ENCODE measurements at regions not wholly inside any gene's neighbourhood (a gene's known extent, or its start where the extent isn't known, plus 50 kb on each side); places are given as distances from the start of the nearest gene placed in this dataset.

DNA sequence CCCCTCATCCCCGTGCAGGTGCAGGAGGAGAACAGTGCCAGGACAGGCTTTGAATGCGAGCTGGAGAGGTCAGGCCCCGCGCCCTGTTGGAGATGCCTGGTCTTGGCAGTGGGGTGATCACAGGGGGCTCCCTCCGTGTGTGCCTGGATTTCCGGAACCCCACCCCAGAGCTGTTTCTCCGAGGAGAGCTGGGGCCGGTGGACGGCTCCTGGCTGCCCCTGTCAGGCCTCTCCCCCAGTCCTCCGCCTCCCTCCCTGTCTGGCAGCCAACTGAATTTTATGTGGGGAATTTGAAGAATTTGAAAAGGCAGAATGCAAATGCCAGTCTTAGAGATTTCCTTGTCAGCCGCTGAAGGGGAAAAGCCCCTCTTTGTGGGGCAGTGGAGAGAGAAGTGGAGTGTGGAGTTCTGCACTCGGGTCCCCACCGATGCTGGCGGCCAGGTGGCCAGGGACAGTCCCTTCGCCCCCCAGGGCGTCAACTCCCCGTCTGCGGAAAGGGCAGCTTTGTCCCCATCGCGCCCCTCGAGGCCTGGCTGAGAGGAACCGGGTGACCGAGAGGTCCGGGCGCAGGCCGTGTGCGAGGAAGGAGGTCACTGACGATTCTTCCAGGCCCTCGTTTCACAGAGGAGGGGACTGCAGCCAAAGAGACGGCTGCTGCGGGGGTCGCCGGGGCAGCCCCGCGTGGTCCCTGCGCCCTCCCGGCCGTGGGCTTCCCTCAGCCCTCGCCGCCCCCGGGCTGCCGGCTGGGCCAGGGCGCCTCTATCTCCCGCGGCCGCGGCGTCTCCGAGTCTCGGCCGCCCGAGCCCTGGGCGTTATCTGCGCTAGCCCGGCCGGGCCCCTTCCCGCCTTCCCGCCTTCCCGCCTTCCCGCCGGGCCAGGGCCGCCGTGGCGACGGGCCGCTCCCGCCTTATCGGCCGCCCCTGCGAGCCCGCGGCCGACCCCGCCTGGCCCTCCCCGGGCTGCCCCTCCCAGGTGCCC lies 56.0 kb upstream of the LCTL start:
- TF ChIP-seq FOXA1 (IDR thresholded peaks at IDR 0.05), result no peak
- no peak for TF ChIP-seq FOXM1 (IDR thresholded peaks at IDR 0.05; ENCODE audit: borderline replicate concordance)
- no peak for TF ChIP-seq CTBP1 (IDR thresholded peaks at IDR 0.05; ENCODE audit: borderline replicate concordance)
- DNase-seq (ENCODE audit: extremely low spot score), result no peak
- ChIA-PET POLR2A (interaction anchor here (1.6 kb wide), 1 partner anchor 80 kb away, joined by 8 read pairs; the partner anchor contains the start of gene SMAD6), CTCF (interaction anchor here (1.0 to 1.3 kb wide), 2 partner anchors 10 to 232 kb away, joined by 3 to 4 read pairs; no protein-coding TSS in a partner anchor)

DNA sequence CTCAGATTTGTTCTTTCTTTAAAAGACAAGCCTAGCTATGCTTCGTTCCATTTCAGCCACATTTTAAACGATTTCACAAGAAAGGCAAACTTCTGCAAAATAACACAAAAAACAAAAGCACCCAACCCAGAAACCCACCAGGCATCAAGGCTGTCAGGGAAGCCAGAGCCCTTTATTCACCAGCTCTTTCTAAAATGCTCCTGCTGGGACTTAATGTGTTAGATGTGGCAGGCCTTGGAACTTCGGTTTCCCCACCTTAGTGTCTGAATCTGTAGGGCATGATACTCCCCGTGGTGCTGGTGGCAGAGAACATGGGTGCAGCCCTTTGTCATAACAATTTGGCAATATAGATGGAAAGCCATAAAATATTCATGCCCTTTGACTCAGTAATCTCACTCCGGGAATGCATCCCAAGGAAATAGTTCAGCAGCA lies 56.8 kb upstream of the LCTL start:
- POLR2A ChIA-PET, result interaction anchor here (1.6 kb wide), 1 partner anchor 79 kb away, joined by 8 read pairs; the partner anchor contains the start of gene SMAD6
- CTCF ChIA-PET, result interaction anchor here (1.0 kb wide), 1 partner anchor 231 kb away, joined by 3 read pairs; no protein-coding TSS in a partner anchor
- TF ChIP-seq LEF1 (IDR thresholded peaks at IDR 0.05; ENCODE audit: borderline replicate concordance) (no peak), FOXM1 (IDR thresholded peaks at IDR 0.05; ENCODE audit: borderline replicate concordance) (no peak), SP1 (IDR thresholded peaks at IDR 0.05) (no peak), ARNT (IDR thresholded peaks at IDR 0.05) (no peak)
- no peak for DNase-seq (ENCODE audit: extremely low spot score)

DNA sequence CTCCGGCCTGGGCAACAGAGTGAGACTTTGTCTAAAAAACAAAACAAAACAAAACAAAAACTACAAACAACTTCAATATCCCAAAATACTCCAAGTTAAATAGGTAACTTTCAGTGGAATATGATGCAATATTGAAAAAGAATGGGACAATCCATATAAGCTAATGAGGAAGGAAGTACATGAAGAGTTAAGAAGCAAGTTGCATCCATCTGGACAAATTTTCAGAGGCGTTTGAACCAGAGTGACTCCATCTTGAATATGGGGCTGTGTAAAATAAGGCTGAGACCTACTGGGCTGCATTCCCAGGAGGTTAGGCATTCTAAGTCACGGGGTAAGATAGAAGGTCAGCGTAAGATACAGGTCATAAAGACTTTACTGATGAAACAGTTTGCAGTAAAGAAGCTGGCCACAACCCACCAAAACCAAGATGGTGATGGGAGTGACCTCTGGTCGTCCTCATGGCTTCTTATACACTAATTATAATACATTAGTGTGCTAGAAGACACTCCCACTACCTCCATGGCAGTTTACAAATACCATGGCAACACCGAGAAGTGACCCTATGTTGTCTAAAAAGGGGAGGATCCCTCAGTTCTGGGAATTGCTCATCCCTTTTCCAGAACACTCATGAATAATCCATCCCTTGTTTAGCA lies 58.1 kb upstream of the LCTL start:
- TF ChIP-seq, protein P1, sequence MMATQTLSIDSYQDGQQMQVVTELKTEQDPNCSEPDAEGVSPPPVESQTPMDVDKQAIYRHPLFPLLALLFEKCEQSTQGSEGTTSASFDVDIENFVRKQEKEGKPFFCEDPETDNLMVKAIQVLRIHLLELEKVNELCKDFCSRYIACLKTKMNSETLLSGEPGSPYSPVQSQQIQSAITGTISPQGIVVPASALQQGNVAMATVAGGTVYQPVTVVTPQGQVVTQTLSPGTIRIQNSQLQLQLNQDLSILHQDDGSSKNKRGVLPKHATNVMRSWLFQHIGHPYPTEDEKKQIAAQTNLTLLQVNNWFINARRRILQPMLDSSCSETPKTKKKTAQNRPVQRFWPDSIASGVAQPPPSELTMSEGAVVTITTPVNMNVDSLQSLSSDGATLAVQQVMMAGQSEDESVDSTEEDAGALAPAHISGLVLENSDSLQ (IDR thresholded peaks at IDR 0.05), result no peak
- TF ChIP-seq FOXM1 (IDR thresholded peaks at IDR 0.05; ENCODE audit: borderline replicate concordance) (no peak), BHLHE40 (IDR thresholded peaks at IDR 0.05; ENCODE audit: borderline replicate concordance) (no peak), ARNT (IDR thresholded peaks at IDR 0.05) (no peak), L3MBTL2 (conservative IDR thresholded peaks at IDR 0.05) (no peak)
- no peak for DNase-seq (ENCODE audit: extremely low spot score)
- POLR2A ChIA-PET, result interaction anchor here (1.6 kb wide), 1 partner anchor 78 kb away, joined by 8 read pairs; the partner anchor contains the start of gene SMAD6
- CTCF ChIA-PET, result interaction anchor here (0.6 kb wide), 1 partner anchor 228 kb away, joined by 3 read pairs; no protein-coding TSS in a partner anchor

DNA sequence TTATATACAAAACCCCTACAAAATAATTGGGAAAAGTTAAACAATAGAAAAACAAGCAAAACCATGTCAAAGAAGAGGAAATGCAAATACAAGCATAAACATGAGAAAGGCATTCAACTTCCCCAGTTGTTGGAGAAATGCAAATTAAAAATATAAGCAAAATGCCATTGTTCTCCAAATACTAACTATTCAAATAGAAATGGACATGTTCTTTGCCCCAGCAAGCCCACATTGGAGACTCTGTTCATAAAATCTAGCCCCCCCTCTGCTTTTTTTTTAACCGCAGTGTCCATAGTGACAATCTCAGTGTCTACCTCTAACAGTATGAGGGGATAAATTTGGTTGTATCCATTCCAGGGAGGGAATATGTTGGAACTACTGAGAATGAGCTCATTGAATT lies 59.7 kb upstream of the LCTL start:
- no peak for TF ChIP-seq SP1 (IDR thresholded peaks at IDR 0.05)
- TF ChIP-seq LEF1 (IDR thresholded peaks at IDR 0.05; ENCODE audit: borderline replicate concordance), result no peak
- POLR2A ChIA-PET, result no interaction called here
- no peak for DNase-seq (ENCODE audit: extremely low spot score)
- CTCF ChIA-PET, result interaction anchor here (1.3 kb wide), 1 partner anchor 82 kb away, joined by 3 read pairs; no protein-coding TSS in a partner anchor

DNA sequence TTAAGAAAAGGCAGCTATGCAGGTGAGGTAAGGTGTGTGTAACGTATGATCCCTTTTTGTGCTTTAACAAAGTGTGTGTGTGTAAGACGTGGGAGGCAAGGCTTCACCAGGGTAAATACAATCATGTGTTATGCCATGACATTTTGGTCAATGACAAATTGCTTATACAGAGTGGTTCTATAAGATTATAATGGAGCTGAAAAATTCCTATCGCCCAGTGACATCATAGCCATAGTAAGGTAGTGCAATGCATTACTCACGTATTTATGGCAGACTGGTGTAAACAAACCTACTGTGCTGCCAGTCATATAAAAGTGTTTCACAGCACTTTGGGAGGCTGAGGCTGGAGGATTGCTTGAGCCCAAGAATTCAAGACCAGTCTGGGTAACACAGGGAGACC lies 60.2 kb upstream of the LCTL start:
- ChIA-PET POLR2A (no interaction called here), CTCF (interaction anchor here (1.3 kb wide), 1 partner anchor 81 kb away, joined by 3 read pairs; no protein-coding TSS in a partner anchor)
- TF ChIP-seq HDGF (IDR thresholded peaks at IDR 0.05; ENCODE audit: borderline replicate concordance), result no peak
- TF ChIP-seq, protein P1 (IDR thresholded peaks at IDR 0.05), result peak; percentile 88
- no peak for DNase-seq (ENCODE audit: extremely low spot score)

DNA sequence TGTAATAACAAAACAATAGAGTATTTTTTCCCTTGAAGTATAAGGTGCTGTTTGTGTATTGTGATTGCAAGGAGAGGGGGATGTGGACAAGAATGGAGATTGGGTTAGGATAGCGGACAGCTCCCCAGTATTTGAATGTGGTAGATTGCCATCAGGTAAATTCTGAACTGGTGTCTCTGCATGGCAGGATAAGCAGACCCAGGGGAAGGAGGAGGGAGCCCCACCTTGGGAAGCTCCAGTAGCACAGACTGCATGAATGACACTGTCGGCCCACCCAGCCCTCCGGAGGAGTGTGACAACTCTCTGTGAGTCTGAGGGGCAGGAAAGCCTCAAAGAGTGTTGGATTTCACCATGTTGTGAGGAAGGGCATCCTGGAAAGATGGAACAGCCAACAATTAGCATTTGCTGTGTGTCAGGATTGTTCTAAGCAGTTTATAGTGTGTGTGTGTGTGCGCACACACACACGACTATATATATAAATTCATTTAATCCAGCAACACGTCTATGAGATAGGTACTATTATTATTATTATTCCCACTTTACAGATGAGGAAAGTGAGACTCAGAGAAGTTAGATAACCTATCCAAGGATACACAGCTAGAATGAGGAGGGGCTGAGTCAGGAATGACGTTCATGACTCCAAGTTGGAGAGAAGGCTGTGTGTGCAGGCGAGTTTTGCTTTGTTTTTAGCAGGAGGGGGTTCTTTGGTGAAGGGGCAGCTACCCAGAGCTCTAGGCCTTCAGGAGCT lies 63.4 kb upstream of the LCTL start:
- POLR2A ChIA-PET, result no interaction called here
- TF ChIP-seq FOXA1 (IDR thresholded peaks at IDR 0.05), result no peak
- TF ChIP-seq BHLHE40 (IDR thresholded peaks at IDR 0.05; ENCODE audit: borderline replicate concordance), result no peak
- CTCF ChIA-PET, result interaction anchor here (2.1 kb wide), 1 partner anchor 10 kb away, joined by 9 read pairs; no protein-coding TSS in a partner anchor
- no peak for DNase-seq (ENCODE audit: extremely low spot score)

DNA sequence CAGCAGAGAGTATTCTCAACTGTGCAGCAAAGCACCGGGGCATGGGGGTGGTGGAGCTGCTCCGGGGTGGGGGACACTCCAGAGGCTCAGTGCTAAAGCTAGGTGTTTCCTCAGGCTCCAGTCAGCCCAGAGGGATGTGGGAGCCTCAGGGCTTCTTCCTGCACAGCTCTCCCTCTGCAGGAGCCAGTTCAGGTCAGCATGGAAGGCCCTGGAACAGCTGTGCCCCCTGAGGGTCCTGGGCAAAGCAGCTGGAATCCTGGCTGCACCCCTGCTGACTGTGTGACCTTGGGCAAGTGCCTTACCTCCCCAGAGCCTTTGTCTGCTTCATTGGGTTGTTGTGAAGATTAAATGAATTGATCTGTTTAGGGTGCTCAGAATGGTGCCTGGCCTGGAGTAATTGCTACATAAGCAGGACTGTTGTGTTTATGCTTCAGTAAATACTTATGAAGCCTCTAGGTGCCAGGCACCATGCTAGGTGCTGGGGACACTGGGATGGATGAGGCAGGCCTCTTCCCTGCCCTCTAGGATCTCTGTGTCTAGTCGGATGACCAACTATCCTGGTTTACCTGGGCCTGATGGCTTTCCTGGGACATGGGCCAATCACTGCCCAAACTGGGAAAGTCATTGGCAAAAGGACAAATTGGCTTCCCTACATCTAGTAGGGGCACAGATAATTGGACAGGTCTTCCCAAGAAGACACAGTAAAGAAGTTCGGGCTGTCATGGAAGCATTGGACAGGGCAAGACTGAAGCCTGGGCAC lies 64.2 kb upstream of the LCTL start:
- no peak for DNase-seq (ENCODE audit: extremely low spot score)
- TF ChIP-seq ZNF384 (IDR thresholded peaks at IDR 0.05) (no peak), BHLHE40 (IDR thresholded peaks at IDR 0.05; ENCODE audit: borderline replicate concordance) (no peak), CTBP1 (IDR thresholded peaks at IDR 0.05; ENCODE audit: borderline replicate concordance) (no peak)
- CTCF ChIA-PET, result interaction anchor here (2.1 kb wide), 1 partner anchor 11 kb away, joined by 9 read pairs; no protein-coding TSS in a partner anchor
- POLR2A ChIA-PET, result interaction anchor here (0.6 to 1.8 kb wide), 2 partner anchors 73 to 78 kb away, joined by 3 to 6 read pairs; partner anchors contain the start of gene SMAD6

Measured in HEK293T (cell line).